OCI-LY1 (cell line): ENCODE measurements at regions not wholly inside any gene's neighbourhood (a gene's known extent, or its start where the extent isn't known, plus 50 kb on each side); places are given as distances from the start of the nearest gene placed in this dataset.

ENCODE experiments used
- H2AFZ ChIP-seq: fragments of 200-600 bp; sonication (generic), shearing (Covaris generic); 2 replicates; pipeline ENCODE4 v1.6.0; 2014; ENCODE audit warnings: antibody characterized with exemption, mild to moderate bottlenecking, low read length
- H3F3A ChIP-seq: fragments of 200-600 bp; sonication (generic), shearing (Covaris generic); 2 replicates; pipeline ENCODE4 v1.6.0; 2014; ENCODE audit warnings: mild to moderate bottlenecking, antibody characterized with exemption, low read length, moderate library complexity; ENCODE audit not compliant: insufficient read depth
- H3K27ac ChIP-seq: fragments of 200-600 bp; sonication (generic); 2 replicates; pipeline ENCODE4 v1.5.1; 2014; ENCODE audit warnings: low read length, mixed run types, mild to moderate bottlenecking, low read depth; ENCODE audit not compliant: poor library complexity, severe bottlenecking
- H3K27me3 ChIP-seq: fragments of 200-600 bp; sonication (generic); 2 replicates; pipeline ENCODE4 v1.6.0; 2014; ENCODE audit warnings: antibody characterized with exemption, mild to moderate bottlenecking, low read length, moderate library complexity; ENCODE audit not compliant: insufficient read depth
- H3K36me3 ChIP-seq: fragments of 200-600 bp; sonication (generic); 2 replicates; pipeline ENCODE4 v1.6.1; 2014; ENCODE audit warnings: mild to moderate bottlenecking, antibody characterized with exemption, low read length, moderate library complexity, mixed read lengths; ENCODE audit not compliant: insufficient read depth
- H3K4me1 ChIP-seq: fragments of 200-600 bp; sonication (generic); 2 replicates; pipeline ENCODE4 v1.5.1; 2014; ENCODE audit warnings: mild to moderate bottlenecking, low read length, moderate library complexity; ENCODE audit not compliant: insufficient read depth, severe bottlenecking
- H3K4me2 ChIP-seq: fragments of 200-600 bp; sonication (generic), shearing (Covaris generic); 2 replicates; pipeline ENCODE4 v1.6.1; 2014; ENCODE audit warnings: low read length
- H3K4me3 ChIP-seq: fragments of 200-600 bp; sonication (generic); 2 replicates; pipeline ENCODE4 v1.5.1; 2014; ENCODE audit warnings: low read length, low read depth, mild to moderate bottlenecking, mixed read lengths; ENCODE audit not compliant: poor library complexity, severe bottlenecking
- H3K79me2 ChIP-seq: fragments of 200-600 bp; shearing (Covaris generic); 2 replicates; pipeline ENCODE4 v1.6.1; 2016; ENCODE audit warnings: mixed run types, low read length, mixed read lengths; ENCODE audit not compliant: insufficient read depth
- H3K9ac ChIP-seq: fragments of 200-600 bp; sonication (generic), shearing (Covaris generic); 2 replicates; pipeline ENCODE4 v1.6.1; 2014; ENCODE audit warnings: mild to moderate bottlenecking, low read length, mixed read lengths
- H3K9me2 ChIP-seq: fragments of 200-600 bp; sonication (generic), shearing (Covaris generic); 2 replicates; pipeline ENCODE4 v1.6.1; 2014; ENCODE audit warnings: low read depth, mild to moderate bottlenecking, low read length, mixed read lengths
- H3K9me3 ChIP-seq: fragments of 200-600 bp; shearing (Covaris generic); 2 replicates; pipeline ENCODE4 v1.6.1; 2014; ENCODE audit warnings: low read length, mixed read lengths
- H4K20me1 ChIP-seq: fragments of 200-600 bp; sonication (generic), shearing (Covaris generic); 2 replicates; pipeline ENCODE4 v1.6.0; 2016; ENCODE audit warnings: mild to moderate bottlenecking, low read length; ENCODE audit not compliant: insufficient read depth
- CTCF ChIP-seq: fragments of 200-600 bp; sonication (generic), shearing (Covaris generic); IDR thresholded peaks from 2 replicates; pipeline ENCODE4 v1.5.1; 2017; ENCODE audit warnings: mild to moderate bottlenecking, antibody characterized with exemption, low read length, moderate library complexity, mixed read lengths
- EZH2 ChIP-seq: fragments of 200-600 bp; sonication (generic), shearing (Covaris generic); IDR thresholded peaks from 2 replicates; pipeline ENCODE4 v1.8.0; 2017; ENCODE audit warnings: borderline replicate concordance, mixed run types, mild to moderate bottlenecking, antibody characterized with exemption, low read length, moderate library complexity, mixed read lengths

- Histone ChIP-seq H3K9me3 (no peaks in the 10 kb centered on the region), H3K4me3 (no peak overlapping the region), H2AFZ (no peak overlapping the region), H3K27ac (no peak overlapping the region), H3K4me1 (no peaks in the 10 kb centered on the region), H3K9ac (no peak overlapping the region), H3K79me2 (no peaks in the 10 kb centered on the region), H3K36me3 (no peaks in the 10 kb centered on the region), H3K9me2 (no peaks in the 10 kb centered on the region), H3F3A (no peaks in the 10 kb centered on the region), H4K20me1 (no peaks in the 10 kb centered on the region), H3K4me2 (no peak overlapping the region), H3K27me3 (no peaks in the 10 kb centered on the region)
- TF ChIP-seq EZH2 (no peak), CTCF (peak; percentile 59)
These were observed 80.8 kb upstream of the RHOBTB1 start for GRCh38 chr10:61024856-61025201.

GRCh38 chr10:61024151-61024855, 80.3 kb upstream of the RHOBTB1 start:
- Histone ChIP-seq H3K79me2 (no peaks in the 10 kb centered on the region), H3K27me3 (no peaks in the 10 kb centered on the region), H3K4me1 (no peaks in the 10 kb centered on the region), H3K27ac (no peak overlapping the region), H3K4me2 (no peak overlapping the region), H3K9ac (no peak overlapping the region), H3K4me3 (no peak overlapping the region), H3K9me3 (no peaks in the 10 kb centered on the region), H3K36me3 (no peaks in the 10 kb centered on the region), H4K20me1 (no peaks in the 10 kb centered on the region), H3K9me2 (no peaks in the 10 kb centered on the region), H3F3A (no peaks in the 10 kb centered on the region), H2AFZ (no peak overlapping the region)
- no peak for TF ChIP-seq EZH2
- TF ChIP-seq CTCF: no peak

GRCh38 chr10:61023053-61023452, 79.1 kb upstream of the RHOBTB1 start:
- H2AFZ ChIP-seq: no peak overlapping the region
- no peak overlapping the region for H3K27ac ChIP-seq
- no peaks in the 10 kb centered on the region for H3K36me3 ChIP-seq
- H3K4me1 ChIP-seq: no peaks in the 10 kb centered on the region
- no peak overlapping the region for H3K4me2 ChIP-seq
- no peaks in the 10 kb centered on the region for H4K20me1 ChIP-seq
- no peaks in the 10 kb centered on the region for H3K9me3 ChIP-seq
- H3K9ac ChIP-seq: no peak overlapping the region
- TF ChIP-seq EZH2: no peak
- no peak for TF ChIP-seq CTCF
- H3K4me3 ChIP-seq: no peak overlapping the region
- H3F3A ChIP-seq: no peaks in the 10 kb centered on the region
- H3K27me3 ChIP-seq: no peaks in the 10 kb centered on the region
- no peaks in the 10 kb centered on the region for H3K9me2 ChIP-seq
- H3K79me2 ChIP-seq: no peaks in the 10 kb centered on the region
